Amniotic stem cell (primary cell): ENCODE measurements at regions not wholly inside any gene's neighbourhood (a gene's known extent, or its start where the extent isn't known, plus 50 kb on each side); places are given as distances from the start of the nearest gene placed in this dataset.

Experiments
- DNase-seq: peaks from one replicate; lab custom pipeline; 2025; lab: John Stamatoyannopoulos, UW

DNA sequence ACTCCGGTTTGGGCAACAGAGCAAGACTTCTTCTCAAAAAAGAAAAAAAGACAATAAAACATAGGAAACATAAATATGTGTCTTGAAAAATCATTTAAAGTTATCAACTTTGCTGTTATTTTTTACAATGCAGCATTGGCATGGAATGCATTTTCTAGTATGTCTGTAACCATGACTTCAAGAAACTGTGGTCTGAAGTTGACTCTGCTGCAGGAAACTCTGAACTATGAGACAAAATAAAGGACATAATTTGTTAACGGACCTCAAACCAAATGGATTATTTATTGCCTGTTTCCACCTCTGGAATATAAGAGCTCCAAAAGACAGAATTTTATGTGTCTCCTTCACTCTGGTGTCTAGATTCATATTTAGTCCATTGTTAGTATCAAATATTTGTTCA, 79.1 kb downstream of the TRIB2 start:
- no peak for DNase-seq

DNA sequence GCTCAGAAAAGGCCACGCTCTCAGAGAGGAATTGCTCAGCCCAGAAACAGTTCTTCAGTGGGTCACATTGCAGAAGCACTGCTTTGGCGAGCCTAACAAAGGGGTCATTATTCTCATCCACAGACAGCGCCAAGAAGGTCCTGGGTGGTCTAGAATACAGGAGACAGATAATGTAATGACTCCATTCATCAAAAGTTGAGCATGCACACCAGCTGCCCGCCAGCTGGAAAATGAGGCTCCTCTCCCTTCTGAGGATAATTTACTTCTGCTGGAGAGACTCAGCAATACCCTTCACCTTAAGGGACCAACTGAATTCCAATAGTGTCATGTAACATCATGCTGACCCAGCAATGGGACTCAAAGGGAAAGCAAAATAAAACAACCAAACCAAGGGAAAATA, 79.9 kb downstream of the TRIB2 start:
- DNase-seq, result no peak

DNA sequence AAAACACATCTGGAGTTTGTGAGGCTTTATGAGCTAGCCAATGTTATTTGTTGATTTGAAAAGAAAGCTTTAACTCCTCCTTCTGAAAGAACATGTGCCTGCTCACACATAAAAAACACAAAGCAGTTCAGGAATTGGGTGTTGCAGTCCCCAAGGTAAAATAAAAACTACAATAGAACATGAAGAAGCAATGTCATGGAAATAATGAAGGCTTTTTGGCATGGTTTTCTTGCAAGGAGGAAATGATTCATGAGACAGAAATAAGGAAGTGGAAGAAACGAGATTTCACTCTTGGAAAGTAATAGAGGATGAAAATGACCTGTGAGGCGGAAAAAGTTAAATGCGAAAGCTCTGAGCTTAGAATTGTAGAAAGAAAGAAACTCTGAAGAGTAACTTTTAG, 81.1 kb downstream of the TRIB2 start:
- no peak for DNase-seq

- no peak for DNase-seq
These were observed 86.9 kb downstream of the TRIB2 start for GRCh38 chr2:12803607-12804006.

- DNase-seq, result no peak
These were observed 87.5 kb downstream of the TRIB2 start for GRCh38 chr2:12804091-12804856.

DNA sequence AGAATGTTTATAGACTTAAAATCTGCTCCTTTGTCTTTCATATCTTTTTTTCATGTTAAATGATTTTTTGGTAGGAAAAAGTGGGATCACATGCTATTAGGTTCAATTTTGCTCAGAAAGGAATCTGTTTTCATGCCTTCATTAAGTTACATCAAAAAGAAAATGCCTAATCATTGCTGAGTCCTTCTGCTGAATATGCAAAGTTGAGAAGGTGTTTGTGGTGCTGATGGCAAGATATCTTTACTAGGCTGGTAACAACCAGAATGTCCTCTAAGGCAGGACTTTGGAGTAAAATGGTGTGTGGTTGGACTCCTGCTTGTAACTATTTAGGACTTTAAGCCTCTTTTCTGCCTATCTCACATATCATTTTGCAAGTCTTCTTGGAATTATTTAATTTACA, 88.3 kb downstream of the TRIB2 start:
- no peak for DNase-seq

DNA sequence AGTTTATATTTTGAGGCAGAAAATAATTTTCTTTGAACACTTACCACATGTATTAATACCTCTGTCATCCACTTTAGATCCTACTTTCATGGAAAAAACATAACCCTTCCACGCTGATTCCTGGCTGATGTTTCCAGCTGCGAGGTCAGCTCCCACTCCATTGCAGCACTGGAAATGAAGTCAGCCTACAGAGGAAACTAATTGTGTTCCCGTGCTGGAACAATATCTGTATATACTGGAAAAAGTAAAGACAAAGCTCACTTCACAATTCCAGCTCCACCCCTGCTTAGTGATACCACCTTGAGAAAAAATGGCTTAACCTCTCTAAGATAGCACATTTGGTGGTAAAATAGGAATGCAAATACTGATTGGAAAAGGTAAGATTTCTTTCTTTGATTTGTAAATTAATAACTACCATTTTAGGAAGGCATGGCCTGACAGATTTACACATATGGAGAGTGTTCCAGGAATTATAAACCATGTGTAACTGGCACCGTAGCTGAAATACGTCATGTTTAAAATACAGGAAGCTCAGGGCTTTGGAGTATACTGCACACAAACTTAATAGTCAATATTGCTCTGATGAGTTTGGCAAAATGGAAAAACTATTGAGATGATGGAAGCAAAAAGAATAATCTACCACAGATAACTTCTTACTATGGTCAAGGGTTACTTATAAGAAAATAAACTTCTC, 90.0 kb downstream of the TRIB2 start:
- DNase-seq, result no peak

DNA sequence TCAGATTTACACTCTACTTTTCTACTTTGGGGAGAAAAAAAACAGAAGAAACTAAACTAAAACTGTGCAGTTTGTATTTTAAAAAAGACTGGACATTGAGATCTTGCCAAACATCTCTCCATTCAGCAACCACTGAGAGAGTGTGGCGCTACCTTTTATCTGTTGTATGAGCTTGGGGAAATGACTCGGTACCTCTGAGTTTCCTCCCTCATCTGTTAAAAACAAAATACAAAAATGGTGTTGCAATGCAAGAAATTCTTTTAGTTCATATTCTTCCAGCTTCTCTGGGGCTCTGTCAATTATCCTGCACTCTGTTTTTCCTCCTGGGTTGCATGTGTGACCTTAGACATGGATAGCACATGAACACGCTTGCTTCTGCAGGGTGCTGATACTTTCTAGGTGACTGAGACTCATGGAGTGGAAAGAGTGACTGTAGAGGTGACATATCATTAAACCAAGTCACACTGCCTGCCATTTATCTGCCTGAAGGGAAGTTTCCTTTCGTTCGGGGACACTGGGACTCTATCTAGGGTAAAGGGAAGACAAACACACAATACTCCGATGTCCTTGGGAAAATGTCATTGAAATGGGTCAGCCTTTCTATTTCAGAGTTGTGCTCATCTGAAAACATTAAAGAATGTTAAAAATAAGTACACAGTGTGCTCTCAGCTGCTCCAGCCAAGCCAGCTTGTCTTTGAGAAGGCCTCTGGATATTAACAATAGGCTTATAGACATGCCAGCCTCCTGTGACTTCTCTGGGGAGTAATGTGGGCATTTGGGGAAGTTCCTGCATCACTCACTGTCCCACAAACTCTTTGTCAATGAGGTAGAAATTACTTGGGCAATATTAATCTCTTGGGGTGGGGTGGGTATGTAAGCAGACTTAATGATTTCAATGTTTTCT, 91.4 kb downstream of the TRIB2 start:
- no peak for DNase-seq

GRCh38 chr2:12809526-12809925, 92.8 kb downstream of the TRIB2 start:
- no peak for DNase-seq

DNA sequence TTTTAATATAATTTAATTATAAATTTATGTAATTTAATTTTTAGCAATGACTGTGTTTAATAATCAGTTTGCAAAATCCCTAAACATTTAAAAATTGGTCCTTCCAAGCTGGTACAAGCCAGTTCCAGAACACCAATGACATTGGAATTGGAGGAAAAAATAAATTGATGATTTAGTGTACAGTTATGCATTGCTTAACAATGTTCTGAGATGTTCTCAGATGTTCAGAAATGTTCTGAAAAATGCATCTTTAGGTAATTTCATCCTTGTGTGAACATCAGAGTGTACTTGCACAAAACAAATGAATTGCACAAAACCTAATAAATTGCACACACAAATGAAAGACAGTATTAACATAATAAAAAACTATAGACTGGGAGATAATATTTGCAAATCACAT, 95.2 kb downstream of the TRIB2 start:
- DNase-seq, result no peak

- no peak for DNase-seq
These were observed 96.4 kb downstream of the TRIB2 start for GRCh38 chr2:12813166-12813565.

- no peak for DNase-seq
These were observed 99.9 kb downstream of the TRIB2 start for GRCh38 chr2:12816379-12817306.

DNA sequence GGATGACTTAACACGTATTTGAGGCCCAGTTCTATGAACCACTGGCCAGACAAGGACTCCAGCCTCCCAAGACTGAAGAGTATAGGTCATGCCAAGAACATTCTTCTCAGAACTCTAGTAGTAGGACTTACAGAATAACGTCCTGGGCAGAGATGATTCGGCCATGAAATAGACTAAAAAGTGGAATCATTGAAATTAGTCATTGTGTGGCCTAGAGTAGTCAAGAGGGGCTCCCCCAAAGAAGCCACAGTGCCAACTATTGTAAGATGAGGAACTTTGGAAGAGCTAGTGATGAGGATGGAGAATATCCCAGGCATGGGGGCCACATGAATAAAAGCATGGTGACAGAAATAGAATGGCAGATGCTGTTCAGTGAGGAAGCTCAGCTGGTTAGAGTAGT, 101.1 kb downstream of the TRIB2 start:
- no peak for DNase-seq

GRCh38 chr2:12818416-12819102, 101.8 kb downstream of the TRIB2 start:
- DNase-seq, result no peak

- DNase-seq, result peak; percentile 87
These were observed 102.4 kb downstream of the TRIB2 start for GRCh38 chr2:12819103-12819475.

GRCh38 chr2:12819721-12820120, 103.0 kb downstream of the TRIB2 start:
- no peak for DNase-seq

DNA sequence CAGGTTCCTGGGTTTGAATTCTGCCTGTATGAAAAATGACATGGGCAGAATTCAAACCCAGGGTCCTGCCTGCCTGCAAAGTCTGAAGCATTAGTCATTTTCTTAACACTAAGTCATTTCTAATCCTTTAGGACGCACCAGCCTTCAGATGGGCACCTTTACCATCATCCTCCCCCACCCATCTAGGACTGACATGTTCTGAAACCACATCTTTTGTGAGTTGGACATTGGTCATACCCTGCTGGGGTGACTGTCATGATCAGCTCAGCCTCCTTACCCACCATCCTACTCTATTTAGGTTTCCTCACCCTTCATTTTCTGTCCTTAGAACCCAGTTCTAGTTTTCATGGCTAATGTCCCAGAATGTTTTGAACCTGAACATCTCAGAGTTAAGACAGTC, 104.9 kb downstream of the TRIB2 start:
- DNase-seq, result no peak

GRCh38 chr2:12824351-12824777, 107.6 kb downstream of the TRIB2 start:
- DNase-seq, result peak; percentile 13

- DNase-seq, result no peak
These were observed 108.1 kb downstream of the TRIB2 start for GRCh38 chr2:12824778-12825379.

GRCh38 chr2:12826781-12827180, 110.0 kb downstream of the TRIB2 start:
- DNase-seq, result no peak

GRCh38 chr2:12827721-12828120, 111.0 kb downstream of the TRIB2 start:
- DNase-seq, result no peak
